ENCODE measurements at regions not wholly inside any gene's neighbourhood (a gene's known extent, or its start where the extent isn't known, plus 50 kb on each side); places are given as distances from the start of the nearest gene placed in this dataset. TPM values are rescaled to one million over a fixed set of nuclear protein-coding genes. Genes with fewer than 3 reads are reported as not detected.

Small RNAs in the stretch of these regions (small RNA-seq; reads per million reads assigned to genes)
- not detected for gene RF00019 (ENCODE audit: low replicate concordance)

All from spinal cord (tissue), 1 donor.